Spleen (tissue), 7 donors: ENCODE measurements at regions not wholly inside any gene's neighbourhood (a gene's known extent, or its start where the extent isn't known, plus 50 kb on each side); places are given as distances from the start of the nearest gene placed in this dataset.

Experiments
- POLR2A ChIP-seq, 3 donors: fragments of 450-650 bp; IDR thresholded peaks; one replicate each; pipeline ENCODE4 v1.5.1; 2017; ENCODE audit warnings: antibody characterized with exemption in 3 of 3, mild to moderate bottlenecking in 1 of 3
- TF ChIP-seq, protein P1 (sequence below), 11 experiments: fragments of 200-600 bp in 7 of 11; fragments of 450-650 bp in 4 of 11; sonication (generic) in 4 of 11; IDR thresholded peaks in 8 of 11; conservative IDR thresholded peaks in 3 of 11; 1 replicate in 7 of 11; 2 replicates in 4 of 11; pipeline versions ENCODE4 v1.4.0 to v1.8.0; 2016 to 2021; ENCODE audit warnings: antibody characterized with exemption in 11 of 11, inconsistent platforms in 4 of 11, mild to moderate bottlenecking in 1 of 11
- donor health status: DM: no; HTN: no; CAD: no; lungs with moderate emphysema.
- donor health status: DM: no; HTN: no; CAD: no.
- donor health status: DM: no; HTN: no; CAD: no.

DNA sequence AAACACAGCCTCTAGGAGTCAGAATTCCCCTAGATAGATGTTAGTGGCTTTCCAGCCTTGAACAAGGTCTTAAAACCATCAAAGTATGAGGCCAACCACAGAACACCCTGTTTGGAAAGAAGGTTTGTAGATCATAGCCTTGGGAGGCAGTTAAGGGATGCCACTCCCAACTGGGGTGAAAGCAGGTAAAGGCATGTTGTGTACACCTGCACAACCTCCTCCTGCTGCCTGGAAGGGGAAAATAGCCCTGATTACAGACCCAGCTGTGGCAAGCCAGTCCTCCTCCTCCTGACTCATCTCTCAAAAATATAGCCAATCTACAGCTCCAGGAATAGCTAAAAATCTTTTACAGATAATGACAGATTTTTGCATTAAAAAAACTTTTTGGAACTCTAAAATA lies 108.1 kb downstream of the RBM43 start:
- TF ChIP-seq, protein P1, sequence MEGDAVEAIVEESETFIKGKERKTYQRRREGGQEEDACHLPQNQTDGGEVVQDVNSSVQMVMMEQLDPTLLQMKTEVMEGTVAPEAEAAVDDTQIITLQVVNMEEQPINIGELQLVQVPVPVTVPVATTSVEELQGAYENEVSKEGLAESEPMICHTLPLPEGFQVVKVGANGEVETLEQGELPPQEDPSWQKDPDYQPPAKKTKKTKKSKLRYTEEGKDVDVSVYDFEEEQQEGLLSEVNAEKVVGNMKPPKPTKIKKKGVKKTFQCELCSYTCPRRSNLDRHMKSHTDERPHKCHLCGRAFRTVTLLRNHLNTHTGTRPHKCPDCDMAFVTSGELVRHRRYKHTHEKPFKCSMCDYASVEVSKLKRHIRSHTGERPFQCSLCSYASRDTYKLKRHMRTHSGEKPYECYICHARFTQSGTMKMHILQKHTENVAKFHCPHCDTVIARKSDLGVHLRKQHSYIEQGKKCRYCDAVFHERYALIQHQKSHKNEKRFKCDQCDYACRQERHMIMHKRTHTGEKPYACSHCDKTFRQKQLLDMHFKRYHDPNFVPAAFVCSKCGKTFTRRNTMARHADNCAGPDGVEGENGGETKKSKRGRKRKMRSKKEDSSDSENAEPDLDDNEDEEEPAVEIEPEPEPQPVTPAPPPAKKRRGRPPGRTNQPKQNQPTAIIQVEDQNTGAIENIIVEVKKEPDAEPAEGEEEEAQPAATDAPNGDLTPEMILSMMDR (IDR thresholded peaks at IDR 0.05 in 8 of 11, conservative IDR thresholded peaks at IDR 0.05 in 3 of 11): no peak
- no peak for TF ChIP-seq POLR2A (IDR thresholded peaks at IDR 0.05)
